ENCODE measurements at regions not wholly inside any gene's neighbourhood (a gene's known extent, or its start where the extent isn't known, plus 50 kb on each side); places are given as distances from the start of the nearest gene placed in this dataset.

GRCh38 chr5:133828722-133829121, 139.7 kb downstream of the C5orf15 start:
- Mint-ChIP-seq H3K4me3 (no peak overlapping the region), H3K27me3 (peaks cover 2% of the 10 kb centered on the region), H3K27ac (no peak overlapping the region), H3K4me1 (peaks cover 29% of the 10 kb centered on the region), H3K9me3 (ENCODE audit: low read depth) (no peaks in the 10 kb centered on the region), H3K36me3 (ENCODE audit: low read depth) (no peaks in the 10 kb centered on the region)
- DNase-seq (no peak), ATAC-seq (no peak)
- intact Hi-C loops (cut with DNase I, micrococcal nuclease) = no loop called here
- CTCF ChIA-PET = interaction anchor here (1.0 kb wide), 1 partner anchor 41 kb away, joined by 3 read pairs; no protein-coding TSS in a partner anchor
- POLR2A ChIA-PET = no interaction called here

- Mint-ChIP-seq H3K4me1 (peaks cover 29% of the 10 kb centered on the region), H3K27me3 (peaks cover 2% of the 10 kb centered on the region), H3K27ac (no peak overlapping the region), H3K36me3 (ENCODE audit: low read depth) (no peaks in the 10 kb centered on the region), H3K4me3 (no peak overlapping the region), H3K9me3 (ENCODE audit: low read depth) (no peaks in the 10 kb centered on the region)
- ATAC-seq = no peak
- ChIA-PET CTCF (no interaction called here), POLR2A (no interaction called here)
- intact Hi-C loops (cut with DNase I, micrococcal nuclease) = no loop called here
- no peak for DNase-seq
These were observed 140.6 kb downstream of the C5orf15 start for GRCh38 chr5:133827830-133828229.

- intact Hi-C loops (cut with DNase I, micrococcal nuclease) = no loop called here
- Mint-ChIP-seq H3K27ac (no peak overlapping the region), H3K36me3 (ENCODE audit: low read depth) (no peaks in the 10 kb centered on the region), H3K4me3 (no peak overlapping the region), H3K9me3 (ENCODE audit: low read depth) (no peaks in the 10 kb centered on the region), H3K4me1 (peaks cover 29% of the 10 kb centered on the region), H3K27me3 (peaks cover 3% of the 10 kb centered on the region)
- ChIA-PET CTCF (no interaction called here), POLR2A (no interaction called here)
- no peak for ATAC-seq
- DNase-seq = no peak
These were observed 141.4 kb downstream of the C5orf15 start for GRCh38 chr5:133827011-133827410.

- CTCF ChIA-PET = interaction anchor here (0.5 to 1.4 kb wide), 7 partner anchors 19 to 723 kb away, joined by 3 to 6 read pairs (median 3); no protein-coding TSS in a partner anchor
- H3K4me1 Mint-ChIP-seq = peaks cover 24% of the 10 kb centered on the region
- ATAC-seq = peak; percentile 69
These were observed 142.7 kb downstream of the C5orf15 start for GRCh38 chr5:133825631-133826289.

GRCh38 chr5:133824661-133825254, 143.7 kb downstream of the C5orf15 start:
- H3K27me3 Mint-ChIP-seq = peaks cover 9% of the 10 kb centered on the region
- ATAC-seq = peak; percentile 89
- no peaks in the 10 kb centered on the region for H3K9me3 Mint-ChIP-seq (ENCODE audit: low read depth)
- peaks cover 24% of the 10 kb centered on the region for H3K4me1 Mint-ChIP-seq
- H3K36me3 Mint-ChIP-seq (ENCODE audit: low read depth) = no peaks in the 10 kb centered on the region
- CTCF ChIA-PET = interaction anchor here (0.7 to 1.5 kb wide), 5 partner anchors 43 to 328 kb away, joined by 3 to 4 read pairs (median 3); no protein-coding TSS in a partner anchor
- POLR2A ChIA-PET = interaction anchor here (0.7 kb wide), 1 partner anchor 727 kb away, joined by 3 read pairs; no protein-coding TSS in a partner anchor
- intact Hi-C loops (cut with DNase I, micrococcal nuclease) = no loop called here
- no peak overlapping the region for H3K4me3 Mint-ChIP-seq
- H3K27ac Mint-ChIP-seq = no peak overlapping the region
- peak; percentile 60 for DNase-seq

More at GRCh38 chr5:133825631-133826289, 142.7 kb downstream of the C5orf15 start:
- intact Hi-C loops (cut with DNase I, micrococcal nuclease) = no loop called here
- Mint-ChIP-seq H3K36me3 (ENCODE audit: low read depth) (no peaks in the 10 kb centered on the region), H3K27ac (peak overlapping the region; percentile 10), H3K4me3 (no peak overlapping the region), H3K27me3 (peaks cover 4% of the 10 kb centered on the region), H3K9me3 (ENCODE audit: low read depth) (no peaks in the 10 kb centered on the region)
- DNase-seq = peak; percentile 37
- POLR2A ChIA-PET = no interaction called here

DNA sequence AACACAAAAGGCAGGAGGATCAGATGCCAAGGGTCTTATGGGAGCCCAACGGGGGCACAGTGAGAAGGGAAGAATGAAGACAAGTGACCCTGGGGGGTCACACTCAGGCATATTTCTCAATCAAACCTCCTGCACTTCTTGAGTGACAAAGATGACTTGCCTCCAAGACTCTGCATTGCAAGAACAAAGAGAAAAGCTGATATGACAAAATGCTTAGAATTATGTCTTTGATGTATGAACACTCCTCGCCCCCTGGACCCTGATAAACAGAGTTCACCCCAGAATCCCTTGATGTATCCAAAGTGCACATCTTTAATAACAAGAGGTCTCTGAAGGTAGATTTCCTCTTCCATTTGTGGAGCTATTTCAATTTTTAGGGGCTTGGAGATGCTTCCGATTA, 146.5 kb downstream of the C5orf15 start:
- Mint-ChIP-seq H3K4me3 (no peak overlapping the region), H3K27me3 (peaks cover 19% of the 10 kb centered on the region), H3K9me3 (ENCODE audit: low read depth) (no peaks in the 10 kb centered on the region), H3K27ac (no peak overlapping the region), H3K36me3 (ENCODE audit: low read depth) (no peaks in the 10 kb centered on the region), H3K4me1 (peaks cover 25% of the 10 kb centered on the region)
- POLR2A ChIA-PET = no interaction called here
- ATAC-seq = no peak
- intact Hi-C loops (cut with DNase I, micrococcal nuclease) = no loop called here
- DNase-seq = no peak
- CTCF ChIA-PET = interaction anchor here (1.0 to 1.1 kb wide), 2 partner anchors 226 to 398 kb away, joined by 3 read pairs; no protein-coding TSS in a partner anchor

- DNase-seq = no peak
- intact Hi-C loops (cut with DNase I, micrococcal nuclease) = no loop called here
- ChIA-PET POLR2A (no interaction called here), CTCF (interaction anchor here (1.0 kb wide), 2 partner anchors 67 to 398 kb away, joined by 3 read pairs; no protein-coding TSS in a partner anchor)
- Mint-ChIP-seq H3K9me3 (ENCODE audit: low read depth) (no peaks in the 10 kb centered on the region), H3K27me3 (peaks cover 19% of the 10 kb centered on the region), H3K4me1 (peaks cover 23% of the 10 kb centered on the region), H3K36me3 (ENCODE audit: low read depth) (no peaks in the 10 kb centered on the region), H3K27ac (no peak overlapping the region), H3K4me3 (no peak overlapping the region)
- ATAC-seq = no peak
These were observed 147.1 kb downstream of the C5orf15 start for GRCh38 chr5:133821311-133821741.

- no peak overlapping the region for H3K4me3 Mint-ChIP-seq
- ATAC-seq (no peak), DNase-seq (no peak)
- CTCF ChIA-PET = interaction anchor here (0.6 to 1.0 kb wide), 2 partner anchors 67 to 426 kb away, joined by 3 read pairs; no protein-coding TSS in a partner anchor
- H3K36me3 Mint-ChIP-seq (ENCODE audit: low read depth) = no peaks in the 10 kb centered on the region
- peaks cover 19% of the 10 kb centered on the region for H3K27me3 Mint-ChIP-seq
- POLR2A ChIA-PET = interaction anchor here (0.7 kb wide), 1 partner anchor 133 kb away, joined by 4 read pairs; no protein-coding TSS in a partner anchor
- no peak overlapping the region for H3K27ac Mint-ChIP-seq
- H3K9me3 Mint-ChIP-seq (ENCODE audit: low read depth) = no peaks in the 10 kb centered on the region
- peaks cover 16% of the 10 kb centered on the region for H3K4me1 Mint-ChIP-seq
- intact Hi-C loops (cut with DNase I, micrococcal nuclease) = no loop called here
These were observed 147.9 kb downstream of the C5orf15 start for GRCh38 chr5:133820507-133820906.

DNA sequence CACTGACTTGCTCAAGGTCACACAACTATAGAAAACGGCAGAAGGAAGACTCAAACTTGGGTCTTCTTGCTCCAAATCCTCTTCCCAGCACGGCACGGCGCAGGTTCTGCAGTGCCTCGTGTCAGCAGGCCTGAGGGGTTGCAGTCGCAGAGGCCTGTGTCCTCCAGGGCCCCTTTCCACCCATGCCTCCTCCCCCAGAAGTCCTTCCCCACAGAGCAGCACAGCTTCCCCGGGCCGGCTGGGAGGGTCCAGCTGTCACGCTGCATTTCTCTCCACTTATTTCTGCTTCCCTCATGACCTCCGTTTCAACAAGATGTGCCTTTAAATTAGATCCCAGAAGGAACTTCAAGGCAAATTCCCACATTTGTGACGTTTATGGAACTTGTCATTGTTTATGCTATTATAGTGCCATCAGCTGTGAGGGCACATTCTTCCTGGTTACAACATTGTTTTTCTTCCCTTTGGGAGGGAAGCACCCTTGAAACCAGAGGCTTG, 148.4 kb downstream of the C5orf15 start:
- no peak for ATAC-seq
- H3K27ac Mint-ChIP-seq = no peak overlapping the region
- no peaks in the 10 kb centered on the region for H3K9me3 Mint-ChIP-seq (ENCODE audit: low read depth)
- DNase-seq = no peak
- CTCF ChIA-PET = interaction anchor here (0.6 kb wide), 1 partner anchor 426 kb away, joined by 3 read pairs; no protein-coding TSS in a partner anchor
- POLR2A ChIA-PET = no interaction called here
- peaks cover 11% of the 10 kb centered on the region for H3K4me1 Mint-ChIP-seq
- H3K36me3 Mint-ChIP-seq (ENCODE audit: low read depth) = no peaks in the 10 kb centered on the region
- peaks cover 19% of the 10 kb centered on the region for H3K27me3 Mint-ChIP-seq
- intact Hi-C loops (cut with DNase I, micrococcal nuclease) = no loop called here
- H3K4me3 Mint-ChIP-seq = no peak overlapping the region

DNA sequence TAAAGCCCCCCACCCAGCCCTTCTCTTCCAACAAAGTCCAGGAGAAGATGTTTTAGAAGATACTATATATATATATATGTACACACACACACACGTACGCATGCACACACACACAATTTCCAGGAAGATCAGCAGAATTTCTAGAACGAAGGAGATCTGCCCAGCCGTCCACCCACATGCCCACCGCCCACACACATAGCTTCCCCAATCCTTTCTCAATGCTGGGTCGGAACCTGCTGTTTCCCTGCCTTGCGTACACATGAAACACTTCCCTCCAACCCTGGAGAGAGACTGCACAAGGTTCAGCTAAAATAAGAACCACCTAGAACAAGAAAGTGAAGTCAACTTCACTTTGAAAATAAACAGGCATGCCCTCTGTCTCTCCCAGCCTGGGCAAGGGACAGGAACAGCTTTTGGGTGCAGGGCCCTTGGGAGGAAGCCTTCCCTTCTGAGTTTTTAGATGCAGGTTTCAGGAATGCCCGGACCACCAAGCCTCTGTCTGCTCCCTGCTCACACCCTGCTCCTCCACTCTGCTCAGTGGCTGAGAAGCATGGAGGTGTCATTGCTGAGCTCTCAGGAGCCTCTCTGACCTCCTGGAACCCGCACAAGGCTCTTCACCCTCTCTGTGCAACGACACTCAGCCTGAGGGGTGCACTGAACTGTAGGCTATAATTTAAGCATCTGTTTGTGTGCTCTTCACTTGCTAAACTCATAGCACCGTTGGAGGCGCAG, 149.4 kb downstream of the C5orf15 start:
- no peak overlapping the region for H3K4me3 Mint-ChIP-seq
- ChIA-PET CTCF (interaction anchor here (0.7 kb wide), 1 partner anchor 50 kb away, joined by 3 read pairs; no protein-coding TSS in a partner anchor), POLR2A (no interaction called here)
- H3K27me3 Mint-ChIP-seq = peaks cover 20% of the 10 kb centered on the region
- intact Hi-C loops (cut with DNase I, micrococcal nuclease) = no loop called here
- H3K9me3 Mint-ChIP-seq (ENCODE audit: low read depth) = no peaks in the 10 kb centered on the region
- no peak overlapping the region for H3K27ac Mint-ChIP-seq
- H3K36me3 Mint-ChIP-seq (ENCODE audit: low read depth) = no peaks in the 10 kb centered on the region
- ATAC-seq (no peak), DNase-seq (no peak)
- peaks cover 2% of the 10 kb centered on the region for H3K4me1 Mint-ChIP-seq

DNA sequence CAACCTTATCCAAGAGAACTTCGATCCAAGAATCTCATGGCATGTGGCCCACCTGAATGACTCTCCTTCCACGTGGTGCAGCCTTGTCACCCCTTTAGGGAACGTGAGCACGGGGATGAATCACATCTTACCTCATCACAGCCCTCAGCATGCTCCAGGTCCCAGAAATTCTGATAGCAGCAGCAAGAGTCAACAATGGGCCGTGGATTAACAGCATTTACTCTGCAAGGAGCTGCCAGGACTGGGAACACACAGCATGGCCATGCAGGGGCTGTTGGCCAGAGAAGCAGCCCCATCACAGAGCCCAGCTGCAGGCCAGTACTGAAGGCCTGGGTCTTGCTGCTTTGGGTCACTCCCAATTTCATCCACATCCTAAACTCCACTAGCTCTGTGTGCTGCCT, 150.4 kb downstream of the C5orf15 start:
- POLR2A ChIA-PET = no interaction called here
- intact Hi-C loops (cut with DNase I, micrococcal nuclease) = no loop called here
- CTCF ChIA-PET = interaction anchor here (0.6 kb wide), 1 partner anchor 121 kb away, joined by 3 read pairs; no protein-coding TSS in a partner anchor

More for the DNA sequence above, 150.4 kb downstream of the C5orf15 start:
- peaks cover 2% of the 10 kb centered on the region for H3K4me1 Mint-ChIP-seq
- ATAC-seq (no peak), DNase-seq (no peak)
- H3K36me3 Mint-ChIP-seq (ENCODE audit: low read depth) = no peaks in the 10 kb centered on the region
- no peaks in the 10 kb centered on the region for H3K9me3 Mint-ChIP-seq (ENCODE audit: low read depth)
- peaks cover 20% of the 10 kb centered on the region for H3K27me3 Mint-ChIP-seq
- no peak overlapping the region for H3K27ac Mint-ChIP-seq
- no peak overlapping the region for H3K4me3 Mint-ChIP-seq
